ENCODE measurements at regions not wholly inside any gene's neighbourhood (a gene's known extent, or its start where the extent isn't known, plus 50 kb on each side); places are given as distances from the start of the nearest gene placed in this dataset.

DNA sequence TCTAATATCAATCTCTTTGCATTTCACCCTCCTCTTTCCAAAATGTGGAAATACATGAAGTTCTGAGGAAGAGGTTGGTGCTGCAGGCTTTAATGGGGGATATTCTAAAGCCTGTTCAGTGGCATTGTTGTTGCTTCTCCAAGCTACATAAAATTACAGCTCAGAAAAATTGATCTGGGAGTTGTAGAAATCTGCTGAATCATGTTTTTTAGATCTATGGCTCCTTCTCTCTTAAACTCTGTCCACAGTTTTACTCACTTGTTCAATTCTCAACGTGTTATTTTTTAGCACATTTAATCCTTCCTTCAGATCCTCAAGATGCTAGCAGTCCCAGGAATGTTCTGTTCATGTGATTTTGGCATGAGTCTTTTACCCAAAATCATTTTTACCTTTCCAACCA lies 949.5 kb upstream of the ADGRL3 start:
- Mint-ChIP-seq H3K4me1 (no peaks in the 10 kb centered on the region), H3K27me3 (no peaks in the 10 kb centered on the region), H3K36me3 (ENCODE audit: insufficient read depth) (no peaks in the 10 kb centered on the region), H3K27ac (ENCODE audit: low read depth) (no peak overlapping the region), H3K9me3 (peaks cover 13% of the 10 kb centered on the region), H3K4me3 (no peak overlapping the region)
- ATAC-seq (replicated peaks; ENCODE audit: extremely low read depth, poor library complexity, severe bottlenecking) (no peak), DNase-seq (ENCODE audit: low spot score in 2 of 2) (no peak)

DNA sequence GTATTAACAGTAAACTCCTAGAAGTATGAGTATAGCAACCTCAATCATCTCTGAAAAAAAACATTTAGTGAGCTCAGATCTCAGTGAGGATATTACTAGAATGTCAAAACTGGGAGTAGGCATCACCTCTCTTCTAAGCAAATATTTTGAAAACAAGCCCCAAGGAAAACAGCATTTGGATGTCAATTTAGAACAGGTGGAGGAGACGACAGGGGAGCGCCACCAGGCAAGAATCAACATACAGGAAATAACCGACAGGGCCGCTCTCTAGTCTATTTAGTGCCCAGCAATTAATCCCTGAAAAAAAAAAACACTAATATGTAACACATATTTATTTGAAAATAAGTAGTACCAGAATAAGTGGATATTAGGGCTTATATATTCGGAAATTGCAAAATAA lies 940.3 kb upstream of the ADGRL3 start:
- no peak overlapping the region for H3K27ac Mint-ChIP-seq (ENCODE audit: low read depth)
- ATAC-seq (replicated peaks; ENCODE audit: extremely low read depth, poor library complexity, severe bottlenecking) (no peak), DNase-seq (ENCODE audit: low spot score in 2 of 2) (no peak)
- no peak overlapping the region for H3K4me3 Mint-ChIP-seq
- H3K9me3 Mint-ChIP-seq, result peaks cover 5% of the 10 kb centered on the region
- peaks cover 2% of the 10 kb centered on the region for H3K36me3 Mint-ChIP-seq (ENCODE audit: insufficient read depth)
- H3K4me1 Mint-ChIP-seq, result no peaks in the 10 kb centered on the region
- H3K27me3 Mint-ChIP-seq, result no peaks in the 10 kb centered on the region

DNA sequence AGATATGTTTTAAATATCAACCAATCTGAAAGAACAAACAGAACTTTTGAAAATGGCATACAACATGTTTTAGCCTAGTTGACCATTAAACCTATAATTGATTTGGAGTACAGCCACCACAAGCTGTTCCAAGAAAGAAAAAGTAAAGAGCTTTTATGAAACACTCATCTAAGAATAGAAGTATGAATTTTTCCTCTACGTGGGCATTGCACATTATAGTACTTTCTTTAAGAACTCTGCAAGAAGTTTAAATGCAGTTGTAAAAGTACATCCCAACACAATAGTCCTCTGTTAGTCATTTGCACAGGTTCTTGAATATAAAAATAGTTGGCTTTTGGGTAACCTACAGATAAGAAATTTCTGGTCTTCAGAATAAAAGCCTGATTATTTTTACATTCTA lies 933.6 kb upstream of the ADGRL3 start:
- Mint-ChIP-seq H3K27me3 (no peaks in the 10 kb centered on the region), H3K27ac (ENCODE audit: low read depth) (no peak overlapping the region), H3K36me3 (ENCODE audit: insufficient read depth) (no peaks in the 10 kb centered on the region), H3K4me3 (no peak overlapping the region), H3K9me3 (peaks cover 6% of the 10 kb centered on the region), H3K4me1 (no peaks in the 10 kb centered on the region)
- DNase-seq (ENCODE audit: low spot score in 2 of 2) (no peak), ATAC-seq (replicated peaks; ENCODE audit: extremely low read depth, poor library complexity, severe bottlenecking) (no peak)

DNA sequence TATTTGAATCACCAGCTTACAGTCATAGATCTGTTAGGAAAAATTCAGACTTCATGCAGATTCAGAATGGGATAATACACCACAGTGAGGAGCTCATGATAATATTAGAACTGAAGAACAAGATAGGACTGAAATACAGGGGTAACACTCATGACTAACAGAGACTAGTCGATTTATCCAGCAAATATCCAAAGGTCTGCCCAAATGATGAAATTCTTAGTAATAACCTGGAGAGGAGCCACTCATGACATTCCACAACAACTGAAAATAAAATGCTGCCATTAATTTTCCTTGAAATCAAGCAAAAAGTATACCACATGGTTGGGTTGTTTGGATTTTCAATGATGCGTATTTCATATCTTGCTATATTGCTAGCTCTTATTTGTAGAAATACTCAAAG lies 903.7 kb upstream of the ADGRL3 start:
- Mint-ChIP-seq H3K27ac (ENCODE audit: low read depth) (no peak overlapping the region), H3K36me3 (ENCODE audit: insufficient read depth) (no peaks in the 10 kb centered on the region), H3K4me3 (no peak overlapping the region), H3K27me3 (no peaks in the 10 kb centered on the region), H3K9me3 (peaks cover 34% of the 10 kb centered on the region), H3K4me1 (no peaks in the 10 kb centered on the region)
- ATAC-seq (replicated peaks; ENCODE audit: extremely low read depth, poor library complexity, severe bottlenecking) (no peak), DNase-seq (ENCODE audit: low spot score in 2 of 2) (no peak)

DNA sequence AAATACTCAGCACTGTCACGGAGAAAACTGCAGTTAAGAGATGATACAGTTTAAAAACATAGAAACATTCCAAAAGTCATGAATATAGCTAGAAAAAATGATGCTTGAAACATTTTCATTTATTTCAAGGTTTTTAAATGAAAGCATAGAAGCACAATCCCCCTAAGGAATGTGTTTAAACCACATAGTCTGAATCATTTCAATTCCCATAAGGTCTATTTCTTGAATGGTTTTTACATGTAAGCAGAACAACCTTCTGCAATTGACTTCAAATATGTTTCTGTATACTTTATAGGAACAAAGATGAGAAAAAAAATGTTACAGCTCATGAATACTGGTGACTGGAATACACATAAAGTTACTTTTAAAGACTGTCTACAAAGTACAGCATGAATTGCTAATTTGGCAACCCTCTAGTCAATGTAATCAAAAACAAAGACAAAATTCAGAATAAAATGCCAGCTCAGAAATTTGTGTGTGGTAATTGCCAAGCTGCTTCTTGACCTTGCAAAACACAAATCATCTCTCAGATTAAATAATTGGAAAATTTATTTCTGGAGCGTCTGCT lies 886.4 kb upstream of the ADGRL3 start:
- H3K9me3 Mint-ChIP-seq, result peaks cover 18% of the 10 kb centered on the region
- DNase-seq (ENCODE audit: low spot score in 2 of 2), result no peak
- ATAC-seq (replicated peaks; ENCODE audit: extremely low read depth, poor library complexity, severe bottlenecking), result no peak
- no peaks in the 10 kb centered on the region for H3K36me3 Mint-ChIP-seq (ENCODE audit: insufficient read depth)
- no peak overlapping the region for H3K4me3 Mint-ChIP-seq
- H3K27ac Mint-ChIP-seq (ENCODE audit: low read depth), result no peak overlapping the region
- H3K4me1 Mint-ChIP-seq, result no peaks in the 10 kb centered on the region
- no peaks in the 10 kb centered on the region for H3K27me3 Mint-ChIP-seq

DNA sequence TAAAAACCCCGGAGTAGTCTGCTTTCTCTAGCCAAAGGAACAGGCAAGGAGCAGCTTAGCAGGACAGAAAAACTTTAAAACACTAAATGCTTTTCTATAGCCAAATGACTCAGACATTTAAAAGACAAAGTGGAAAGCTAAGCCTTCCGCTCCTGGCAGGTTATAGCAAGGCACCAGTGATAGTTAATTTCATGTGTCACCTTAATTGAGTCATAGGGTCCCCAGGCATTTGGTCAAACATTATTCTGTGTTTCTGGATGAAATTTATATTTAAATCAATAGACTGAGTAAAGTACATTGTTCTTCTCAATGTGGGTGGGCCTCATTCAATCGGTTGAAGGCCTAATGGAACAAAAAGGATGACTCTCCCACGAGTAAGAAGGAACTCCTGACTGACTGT lies 885.7 kb upstream of the ADGRL3 start:
- ATAC-seq (replicated peaks; ENCODE audit: extremely low read depth, poor library complexity, severe bottlenecking) (no peak), DNase-seq (ENCODE audit: low spot score in 2 of 2) (no peak)
- no peaks in the 10 kb centered on the region for H3K36me3 Mint-ChIP-seq (ENCODE audit: insufficient read depth)
- H3K4me3 Mint-ChIP-seq, result no peak overlapping the region
- H3K27me3 Mint-ChIP-seq, result no peaks in the 10 kb centered on the region
- no peak overlapping the region for H3K27ac Mint-ChIP-seq (ENCODE audit: low read depth)
- H3K9me3 Mint-ChIP-seq, result peaks cover 20% of the 10 kb centered on the region
- no peaks in the 10 kb centered on the region for H3K4me1 Mint-ChIP-seq

DNA sequence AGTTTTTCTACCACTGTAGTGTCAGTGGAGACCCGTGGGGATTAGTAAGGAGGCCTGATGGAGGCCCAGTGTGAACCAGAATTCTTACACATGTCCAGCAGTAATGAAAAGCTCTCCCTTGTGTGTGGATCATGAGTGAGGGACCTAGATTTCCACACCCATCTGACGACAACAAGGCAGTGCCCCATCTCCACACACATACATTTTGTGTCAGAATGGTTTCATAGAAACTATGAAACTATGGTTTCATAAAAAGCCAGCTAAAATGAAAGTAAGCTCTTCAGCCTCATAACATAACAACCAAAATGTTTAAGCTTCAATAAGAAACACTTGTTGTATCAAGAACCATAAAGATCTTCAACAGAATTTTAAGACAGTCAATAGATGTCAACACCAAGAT lies 884.5 kb upstream of the ADGRL3 start:
- Mint-ChIP-seq H3K4me1 (no peaks in the 10 kb centered on the region), H3K36me3 (ENCODE audit: insufficient read depth) (no peaks in the 10 kb centered on the region), H3K27me3 (no peaks in the 10 kb centered on the region), H3K4me3 (no peak overlapping the region), H3K9me3 (peaks cover 24% of the 10 kb centered on the region), H3K27ac (ENCODE audit: low read depth) (no peak overlapping the region)
- DNase-seq (ENCODE audit: low spot score in 2 of 2) (no peak), ATAC-seq (replicated peaks; ENCODE audit: extremely low read depth, poor library complexity, severe bottlenecking) (no peak)

DNA sequence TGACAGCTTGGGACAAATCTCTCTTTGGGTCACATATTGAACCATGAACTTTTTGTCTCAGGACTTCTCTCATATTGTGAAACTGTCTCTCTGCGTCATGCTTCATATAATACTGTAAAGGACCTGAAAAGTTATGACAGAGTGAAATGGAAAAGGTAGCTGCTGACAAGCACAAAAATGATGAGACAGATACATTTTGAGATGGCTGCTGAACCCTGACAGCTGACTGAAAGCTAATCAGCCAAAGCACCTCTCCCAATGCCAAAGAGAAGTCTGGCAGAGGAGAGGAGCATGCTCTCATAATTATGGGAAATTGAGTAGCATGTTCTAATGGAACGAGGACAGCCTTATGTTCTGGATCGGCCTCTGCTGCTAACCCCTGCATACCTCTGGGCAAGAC lies 873.4 kb upstream of the ADGRL3 start:
- Mint-ChIP-seq H3K27ac (ENCODE audit: low read depth) (no peak overlapping the region), H3K27me3 (no peaks in the 10 kb centered on the region), H3K36me3 (ENCODE audit: insufficient read depth) (no peaks in the 10 kb centered on the region), H3K9me3 (no peaks in the 10 kb centered on the region), H3K4me3 (no peak overlapping the region), H3K4me1 (no peaks in the 10 kb centered on the region)
- DNase-seq (ENCODE audit: low spot score in 2 of 2) (no peak), ATAC-seq (replicated peaks; ENCODE audit: extremely low read depth, poor library complexity, severe bottlenecking) (no peak)

DNA sequence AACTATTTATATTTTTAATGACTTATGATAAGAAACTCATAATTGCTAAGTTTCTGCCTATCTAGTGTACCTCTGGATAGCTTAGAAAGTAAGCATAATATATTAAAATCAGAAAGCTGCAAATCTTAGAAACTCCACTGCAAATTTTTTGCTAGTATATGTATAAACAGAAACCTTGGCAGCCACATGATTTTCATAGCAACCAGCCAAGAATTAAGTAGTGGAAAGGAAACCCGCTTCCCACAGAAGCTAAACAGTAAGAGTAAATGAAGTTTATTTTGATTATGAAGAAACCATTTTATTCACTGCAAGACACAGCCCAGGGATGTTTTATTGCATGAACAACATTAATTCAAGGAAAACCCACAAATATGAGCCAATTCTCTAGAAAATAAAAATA lies 872.5 kb upstream of the ADGRL3 start:
- H3K9me3 Mint-ChIP-seq, result no peaks in the 10 kb centered on the region
- H3K27ac Mint-ChIP-seq (ENCODE audit: low read depth), result no peak overlapping the region
- no peak for DNase-seq (ENCODE audit: low spot score in 2 of 2)
- ATAC-seq (replicated peaks; ENCODE audit: extremely low read depth, poor library complexity, severe bottlenecking), result no peak
- H3K4me3 Mint-ChIP-seq, result no peak overlapping the region
- no peaks in the 10 kb centered on the region for H3K4me1 Mint-ChIP-seq
- no peaks in the 10 kb centered on the region for H3K27me3 Mint-ChIP-seq
- no peaks in the 10 kb centered on the region for H3K36me3 Mint-ChIP-seq (ENCODE audit: insufficient read depth)

DNA sequence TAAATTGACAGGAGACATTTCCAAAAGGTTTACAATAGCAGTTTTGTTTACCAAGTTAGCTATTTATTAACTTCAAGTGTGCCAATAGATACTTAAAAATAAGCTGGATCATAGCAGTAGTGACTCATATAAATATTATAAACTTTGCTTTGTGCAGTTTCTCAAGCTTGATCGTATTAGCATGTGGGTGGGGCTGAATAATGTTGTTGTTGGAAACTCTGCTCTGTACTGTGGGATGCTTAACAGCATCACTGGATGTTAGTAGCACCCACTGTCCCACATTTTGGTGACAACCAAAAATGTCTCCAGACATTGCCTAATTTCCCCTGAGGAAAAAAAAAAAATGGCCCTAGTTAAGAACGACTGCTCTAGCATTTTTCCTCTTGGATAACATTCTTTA lies 855.2 kb upstream of the ADGRL3 start:
- H3K9me3 Mint-ChIP-seq, result peaks cover 5% of the 10 kb centered on the region
- DNase-seq (ENCODE audit: low spot score in 2 of 2), result no peak
- no peak overlapping the region for H3K27ac Mint-ChIP-seq (ENCODE audit: low read depth)

DNA sequence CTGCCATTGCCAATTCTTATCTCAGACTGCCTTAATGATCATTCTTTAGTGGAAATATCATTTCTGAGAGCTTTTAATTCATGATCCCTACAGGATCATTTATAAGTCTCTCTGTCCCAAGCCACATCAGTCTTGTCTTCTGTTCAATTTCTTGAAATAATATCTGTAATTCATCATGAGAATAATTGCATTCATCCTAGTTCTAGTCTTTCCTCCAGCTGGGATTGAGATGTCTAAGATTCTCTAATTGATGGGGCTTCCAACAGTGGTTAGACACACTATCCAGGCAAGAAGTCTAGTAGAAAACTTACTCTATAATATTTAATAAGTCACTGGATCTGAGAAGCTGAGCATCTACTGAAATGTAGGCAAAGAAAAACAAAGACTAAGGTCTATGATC lies 854.7 kb upstream of the ADGRL3 start:
- Mint-ChIP-seq H3K27ac (ENCODE audit: low read depth) (no peak overlapping the region), H3K4me3 (no peak overlapping the region), H3K4me1 (no peaks in the 10 kb centered on the region), H3K27me3 (no peaks in the 10 kb centered on the region), H3K36me3 (ENCODE audit: insufficient read depth) (no peaks in the 10 kb centered on the region), H3K9me3 (peaks cover 8% of the 10 kb centered on the region)
- ATAC-seq (replicated peaks; ENCODE audit: extremely low read depth, poor library complexity, severe bottlenecking) (no peak), DNase-seq (ENCODE audit: low spot score in 2 of 2) (no peak)

More for the DNA sequence above, 855.2 kb upstream of the ADGRL3 start:
- Mint-ChIP-seq H3K4me3 (no peak overlapping the region), H3K4me1 (no peaks in the 10 kb centered on the region), H3K27me3 (no peaks in the 10 kb centered on the region), H3K36me3 (ENCODE audit: insufficient read depth) (no peaks in the 10 kb centered on the region)
- ATAC-seq (replicated peaks; ENCODE audit: extremely low read depth, poor library complexity, severe bottlenecking), result no peak

DNA sequence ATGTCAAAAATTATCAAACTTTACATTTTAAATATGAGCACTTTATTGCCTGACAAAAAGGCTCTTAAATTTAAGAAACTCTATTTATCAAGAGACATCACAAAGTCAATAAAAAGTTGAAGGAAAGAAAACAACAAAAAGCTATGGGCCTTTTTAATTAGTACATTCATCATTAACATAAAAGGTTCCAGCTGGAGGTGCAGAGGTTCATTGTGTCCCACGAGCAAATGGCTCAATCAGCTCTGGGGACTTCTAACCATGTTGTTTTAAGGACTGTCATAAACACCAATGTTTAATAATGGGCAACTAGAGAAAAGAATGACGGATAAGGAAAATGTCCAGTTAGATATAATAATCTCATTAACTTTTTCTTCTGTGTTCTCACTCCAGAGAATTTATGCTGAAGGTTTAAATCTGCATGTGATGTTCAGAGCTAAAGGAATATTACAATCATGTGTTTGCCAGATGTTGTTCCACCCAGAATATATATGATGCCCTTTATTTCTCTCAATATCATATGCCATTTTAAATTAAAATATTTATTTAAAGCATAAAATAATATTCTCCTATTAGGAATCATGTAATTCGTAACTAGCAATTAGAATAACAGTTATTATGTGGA lies 840.3 kb upstream of the ADGRL3 start:
- ATAC-seq (replicated peaks; ENCODE audit: extremely low read depth, poor library complexity, severe bottlenecking) (no peak), DNase-seq (ENCODE audit: low spot score in 2 of 2) (no peak)
- H3K36me3 Mint-ChIP-seq (ENCODE audit: insufficient read depth), result no peaks in the 10 kb centered on the region
- H3K27ac Mint-ChIP-seq (ENCODE audit: low read depth), result no peak overlapping the region
- H3K4me3 Mint-ChIP-seq, result no peak overlapping the region
- H3K9me3 Mint-ChIP-seq, result peaks cover 33% of the 10 kb centered on the region
- H3K27me3 Mint-ChIP-seq, result no peaks in the 10 kb centered on the region
- H3K4me1 Mint-ChIP-seq, result no peaks in the 10 kb centered on the region

DNA sequence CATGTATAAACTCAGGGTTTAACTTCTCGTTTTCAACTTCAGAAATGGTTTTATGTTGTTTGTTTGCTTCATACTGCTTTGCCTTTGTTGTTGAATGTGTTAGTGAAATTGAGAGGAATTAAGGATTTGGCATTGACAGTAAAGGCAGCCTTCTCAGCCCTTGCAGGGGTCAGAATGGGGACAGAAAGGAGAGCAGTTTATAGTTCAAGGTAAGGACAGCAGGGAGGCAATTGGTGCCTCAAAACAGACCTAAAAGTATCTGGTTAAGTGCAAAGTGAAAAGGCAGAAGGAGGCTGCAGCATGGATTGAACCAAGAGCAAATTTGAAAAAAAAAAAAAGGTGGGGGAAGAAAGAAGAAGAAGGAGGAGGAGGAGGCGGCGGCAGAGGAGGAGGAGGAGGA lies 835.0 kb upstream of the ADGRL3 start:
- Mint-ChIP-seq H3K36me3 (ENCODE audit: insufficient read depth) (no peaks in the 10 kb centered on the region), H3K27me3 (no peaks in the 10 kb centered on the region), H3K27ac (ENCODE audit: low read depth) (no peak overlapping the region), H3K9me3 (peaks cover 36% of the 10 kb centered on the region), H3K4me3 (no peak overlapping the region), H3K4me1 (no peaks in the 10 kb centered on the region)
- no peak for ATAC-seq (replicated peaks; ENCODE audit: extremely low read depth, poor library complexity, severe bottlenecking)
- no peak for DNase-seq (ENCODE audit: low spot score in 2 of 2)
